Stimulated activated effector memory CD8-positive, alpha-beta T cell treated with anti-CD3 and anti-CD28 coated beads, Interleukin-12 subunit alpha, Interleukin-12 subunit beta, amount 100 ng/mL, for 72 hours (primary cell): ENCODE measurements at regions not wholly inside any gene's neighbourhood (a gene's known extent, or its start where the extent isn't known, plus 50 kb on each side); places are given as distances from the start of the nearest gene placed in this dataset.
"Not testable (repeated sequence)": the region's sequence is repeated elsewhere in the genome, so short reads cannot be mapped to it uniquely, and the experiment has no call there.

Experiments used
- ATAC-seq: fragments of 150-1000 bp; cut with Tn5 transposase; 2 replicates; pipeline ENCODE4 v1.10.0; 2021
- DNase-seq, 2 donors: peaks; one replicate each; pipeline ENCODE4 v3.0.0; 2021 to 2022; ENCODE audit warnings: low spot score in 2 of 2
- H3K27ac Mint-ChIP-seq: one replicate; pipeline ENCODE4 v1.8.0; 2022; ENCODE audit warnings: mild to moderate bottlenecking, mixed read lengths
- H3K36me3 Mint-ChIP-seq: one replicate; pipeline ENCODE4 v1.8.0; 2022; ENCODE audit warnings: mild to moderate bottlenecking, mixed read lengths
- H3K4me1 Mint-ChIP-seq: one replicate; pipeline ENCODE4 v1.8.0; 2022; ENCODE audit warnings: mixed read lengths
- H3K4me3 Mint-ChIP-seq: one replicate; pipeline ENCODE4 v1.8.0; 2022; ENCODE audit warnings: mild to moderate bottlenecking, mixed read lengths
- H3K9me3 Mint-ChIP-seq: one replicate; pipeline ENCODE4 v1.8.0; 2022; ENCODE audit warnings: mixed read lengths

- Mint-ChIP-seq H3K4me3 (no peak overlapping the region), H3K4me1 (peaks cover 6% of the 10 kb centered on the region), H3K27ac (no peak overlapping the region), H3K9me3 (no peaks in the 10 kb centered on the region), H3K36me3 (no peaks in the 10 kb centered on the region)
- no peak for DNase-seq
- peak; percentile 34 for ATAC-seq
These were observed 134.7 kb upstream of the FAM9C start for GRCh38 chrX:13179100-13179499.

- Mint-ChIP-seq H3K27ac (no peak overlapping the region), H3K9me3 (no peaks in the 10 kb centered on the region), H3K36me3 (no peaks in the 10 kb centered on the region), H3K4me1 (peaks cover 6% of the 10 kb centered on the region), H3K4me3 (no peak overlapping the region)
- ATAC-seq, result no peak
- DNase-seq, result no peak
These were observed 133.6 kb upstream of the FAM9C start for GRCh38 chrX:13177921-13178566.

- Mint-ChIP-seq H3K4me1 (no peaks in the 10 kb centered on the region), H3K9me3 (no peaks in the 10 kb centered on the region)
- ATAC-seq, result no peak
These were observed 130.6 kb upstream of the FAM9C start for GRCh38 chrX:13175056-13175455.

GRCh38 chrX:13170966-13171558, 126.6 kb upstream of the FAM9C start:
- ATAC-seq (no peak), DNase-seq (no peak)
- no peak overlapping the region for H3K4me3 Mint-ChIP-seq
- peaks cover 19% of the 10 kb centered on the region for H3K4me1 Mint-ChIP-seq
- H3K9me3 Mint-ChIP-seq, result no peaks in the 10 kb centered on the region
- H3K36me3 Mint-ChIP-seq, result no peaks in the 10 kb centered on the region
- no peak overlapping the region for H3K27ac Mint-ChIP-seq

More at GRCh38 chrX:13175056-13175455, 130.6 kb upstream of the FAM9C start:
- Mint-ChIP-seq H3K4me3 (no peak overlapping the region), H3K27ac (no peak overlapping the region), H3K36me3 (no peaks in the 10 kb centered on the region)
- no peak for DNase-seq

GRCh38 chrX:13169684-13170083, 125.3 kb upstream of the FAM9C start:
- Mint-ChIP-seq H3K27ac (no peak overlapping the region), H3K4me1 (peaks cover 21% of the 10 kb centered on the region)
- ATAC-seq, result no peak

GRCh38 chrX:13168269-13168668, 123.8 kb upstream of the FAM9C start:
- no peaks in the 10 kb centered on the region for H3K36me3 Mint-ChIP-seq
- ATAC-seq (peak; percentile 71), DNase-seq (no peak)
- no peaks in the 10 kb centered on the region for H3K9me3 Mint-ChIP-seq
- H3K4me1 Mint-ChIP-seq, result peaks cover 21% of the 10 kb centered on the region
- H3K4me3 Mint-ChIP-seq, result peak overlapping the region; percentile 25
- H3K27ac Mint-ChIP-seq, result no peak overlapping the region

More at GRCh38 chrX:13169684-13170083, 125.3 kb upstream of the FAM9C start:
- no peak for DNase-seq
- Mint-ChIP-seq H3K36me3 (no peaks in the 10 kb centered on the region), H3K4me3 (no peak overlapping the region), H3K9me3 (no peaks in the 10 kb centered on the region)

- Mint-ChIP-seq H3K4me1 (peaks cover 21% of the 10 kb centered on the region), H3K27ac (no peak overlapping the region), H3K4me3 (peak overlapping the region; percentile 25), H3K9me3 (no peaks in the 10 kb centered on the region), H3K36me3 (no peaks in the 10 kb centered on the region)
- DNase-seq, result no peak
- peak; percentile 47 for ATAC-seq
These were observed 123.2 kb upstream of the FAM9C start for GRCh38 chrX:13167481-13168231.

- H3K9me3 Mint-ChIP-seq, result no peaks in the 10 kb centered on the region
- peaks cover 21% of the 10 kb centered on the region for H3K4me1 Mint-ChIP-seq
- DNase-seq, result no peak
- no peak for ATAC-seq
- no peak overlapping the region for H3K27ac Mint-ChIP-seq
- H3K4me3 Mint-ChIP-seq, result no peak overlapping the region
- H3K36me3 Mint-ChIP-seq, result no peaks in the 10 kb centered on the region
These were observed 121.1 kb upstream of the FAM9C start for GRCh38 chrX:13165266-13166189.

- DNase-seq, result no peak
- ATAC-seq, result no peak
- Mint-ChIP-seq H3K36me3 (no peaks in the 10 kb centered on the region), H3K27ac (no peak overlapping the region), H3K4me3 (no peak overlapping the region), H3K4me1 (peaks cover 21% of the 10 kb centered on the region), H3K9me3 (no peaks in the 10 kb centered on the region)
These were observed 120.2 kb upstream of the FAM9C start for GRCh38 chrX:13164611-13165010.

- ATAC-seq, result no peak
- no peaks in the 10 kb centered on the region for H3K36me3 Mint-ChIP-seq
- no peak for DNase-seq
- H3K27ac Mint-ChIP-seq, result no peak overlapping the region
- H3K4me3 Mint-ChIP-seq, result no peak overlapping the region
- no peaks in the 10 kb centered on the region for H3K9me3 Mint-ChIP-seq
- H3K4me1 Mint-ChIP-seq, result peaks cover 13% of the 10 kb centered on the region
These were observed 118.5 kb upstream of the FAM9C start for GRCh38 chrX:13162772-13163410.

- Mint-ChIP-seq H3K4me1 (no peaks in the 10 kb centered on the region), H3K4me3 (no peak overlapping the region), H3K36me3 (no peaks in the 10 kb centered on the region), H3K9me3 (no peaks in the 10 kb centered on the region), H3K27ac (no peak overlapping the region)
- DNase-seq (no peak), ATAC-seq (no peak)
These were observed 115.5 kb upstream of the FAM9C start for GRCh38 chrX:13159886-13160285.

- no peaks in the 10 kb centered on the region for H3K36me3 Mint-ChIP-seq
- DNase-seq (no peak), ATAC-seq (no peak)
- H3K4me3 Mint-ChIP-seq, result no peak overlapping the region
- no peak overlapping the region for H3K27ac Mint-ChIP-seq
- no peaks in the 10 kb centered on the region for H3K9me3 Mint-ChIP-seq
- no peaks in the 10 kb centered on the region for H3K4me1 Mint-ChIP-seq
These were observed 114.5 kb upstream of the FAM9C start for GRCh38 chrX:13158911-13159310.

GRCh38 chrX:13155550-13155949, 111.1 kb upstream of the FAM9C start:
- not testable (repeated sequence) for H3K36me3 Mint-ChIP-seq, DNase-seq, H3K4me3 Mint-ChIP-seq, ATAC-seq, H3K4me1 Mint-ChIP-seq, H3K9me3 Mint-ChIP-seq, H3K27ac Mint-ChIP-seq

- no peaks in the 10 kb centered on the region for H3K4me1 Mint-ChIP-seq
- H3K9me3 Mint-ChIP-seq, result no peaks in the 10 kb centered on the region
- ATAC-seq (no peak), DNase-seq (no peak)
- H3K36me3 Mint-ChIP-seq, result no peaks in the 10 kb centered on the region
- no peak overlapping the region for H3K4me3 Mint-ChIP-seq
- no peak overlapping the region for H3K27ac Mint-ChIP-seq
These were observed 109.4 kb upstream of the FAM9C start for GRCh38 chrX:13153796-13154195.
